Lung (tissue), 11 donors: ENCODE measurements at regions not wholly inside any gene's neighbourhood (a gene's known extent, or its start where the extent isn't known, plus 50 kb on each side); places are given as distances from the start of the nearest gene placed in this dataset.

Experiments
- ATAC-seq: fragments of 200-7000 bp; cut with Tn5 transposase; one replicate; pipeline ENCODE4 v1.9.1; 2020; ENCODE audit warnings: moderate number of reproducible peaks; ENCODE audit not compliant: insufficient read depth, low FRiP score
- DNase-seq, 3 donors: peaks; one replicate each; pipeline ENCODE4 v3.0.0-alpha.2; 2013 to 2017
- H3K27ac ChIP-seq, 2 donors: one replicate each; pipeline ENCODE4 v1.5.1; 2013; ENCODE audit warnings: mild to moderate bottlenecking in 2 of 2, moderate library complexity in 2 of 2, control low read depth in 1 of 2, inconsistent platforms in 1 of 2, low read depth in 1 of 2, low read length in 1 of 2
- H3K27me3 ChIP-seq, 3 donors: one replicate each; pipeline ENCODE4 v1.5.1; 2013; ENCODE audit warnings: low read length in 2 of 3; ENCODE audit not compliant: control insufficient read depth in 3 of 3, insufficient read depth in 3 of 3
- H3K36me3 ChIP-seq, 4 donors: one replicate each; pipeline ENCODE4 v1.5.1; 2013; ENCODE audit warnings: low read length in 4 of 4, mild to moderate bottlenecking in 1 of 4, moderate library complexity in 1 of 4; ENCODE audit not compliant: control insufficient read depth in 4 of 4, insufficient read depth in 4 of 4
- H3K4me1 ChIP-seq, 5 donors: one replicate each; pipeline ENCODE4 v1.5.1; 2013; ENCODE audit warnings: low read length in 5 of 5, mild to moderate bottlenecking in 2 of 5, moderate library complexity in 1 of 5; ENCODE audit not compliant: control insufficient read depth in 5 of 5, insufficient read depth in 5 of 5
- H3K4me3 ChIP-seq: one replicate; pipeline ENCODE4 v1.5.1; 2013; ENCODE audit warnings: mild to moderate bottlenecking, control low read depth, moderate library complexity
- H3K9ac ChIP-seq, 2 donors: one replicate each; pipeline ENCODE4 v1.5.1; 2013; ENCODE audit warnings: low read length in 2 of 2, control low read depth in 1 of 2; ENCODE audit not compliant: insufficient read depth in 1 of 2
- H3K9me3 ChIP-seq, 4 donors: one replicate each; pipeline ENCODE4 v1.5.1; 2013; ENCODE audit warnings: low read length in 3 of 4, mild to moderate bottlenecking in 1 of 4, moderate library complexity in 1 of 4; ENCODE audit not compliant: control insufficient read depth in 4 of 4, insufficient read depth in 3 of 4
- WGBS, 2 donors: extraction: QIAGEN DNeasy Blood & Tissue Kit; methylation state at CpG; one replicate each; pipeline ENCODE4 v1.1.7; 2013; 5-methylcytosine and 5-hydroxymethylcytosine counted together
- TF ChIP-seq, protein P1 (sequence below): IDR thresholded peaks from 2 replicates; pipeline ENCODE4 v1.5.1; 2012; ENCODE audit warnings: mild to moderate bottlenecking; ENCODE audit errors: control extremely low read depth, extremely low read depth
- donor health status: control.
- donor health status: control.
- donor health status: Bipolar disorder and iron deficiency.
- donor health status: healthy.
- donor health status: DM: yes; HTN: yes; CAD: no.

DNA sequence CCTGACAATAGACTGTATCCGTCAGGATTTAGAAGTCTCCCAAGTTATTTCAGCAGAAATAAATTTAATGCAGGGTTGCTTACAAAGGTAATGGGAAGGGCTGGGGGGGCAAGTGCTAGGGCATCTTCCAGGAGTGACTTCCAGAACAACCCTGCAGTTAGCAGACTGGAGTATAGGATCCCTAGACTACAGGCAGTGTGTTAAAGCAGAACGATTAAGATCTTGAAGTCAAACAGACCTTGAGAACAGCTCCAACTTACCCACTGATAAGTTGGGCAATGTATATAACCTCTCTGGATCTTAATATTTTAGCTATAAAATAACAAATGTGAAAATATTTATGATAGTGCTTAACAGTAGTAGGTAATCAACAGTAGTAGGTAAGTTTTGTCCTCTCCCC lies 113.6 kb upstream of the LIFR start:
- ATAC-seq: no peak
- no peak overlapping the region for H3K27ac ChIP-seq

DNA sequence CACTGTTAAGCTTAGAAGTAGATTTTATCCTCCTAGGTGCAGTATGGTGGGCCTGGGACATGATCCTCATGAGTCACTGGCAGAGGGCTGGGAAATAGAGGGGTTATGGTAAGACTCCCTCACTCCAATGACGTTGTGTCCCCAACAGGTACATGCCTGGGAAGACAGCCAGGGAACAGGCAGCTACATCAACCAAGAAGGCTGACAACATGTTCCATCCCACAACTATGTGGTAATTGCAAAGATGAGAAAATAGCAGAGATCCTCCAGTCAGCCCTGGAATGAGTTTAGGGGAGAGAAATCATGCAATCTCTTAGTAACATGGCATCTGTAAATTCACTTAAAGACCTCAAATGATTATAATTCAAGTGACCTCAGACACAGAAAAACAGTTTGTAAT lies 114.4 kb upstream of the LIFR start:
- no peaks in the 10 kb centered on the region for H3K27me3 ChIP-seq
- H3K36me3 ChIP-seq: no peaks in the 10 kb centered on the region
- DNase-seq: no peak
- H3K9me3 ChIP-seq: peaks cover 0 to 4% (median under 1%) of the 10 kb centered on the region in 4 donors
- WGBS, 2 donors: 48 to 71% methylated on average over 1 of the region's 1 CpG
- H3K27ac ChIP-seq: no peak overlapping the region
- no peak overlapping the region for H3K9ac ChIP-seq
- TF ChIP-seq, protein P1, sequence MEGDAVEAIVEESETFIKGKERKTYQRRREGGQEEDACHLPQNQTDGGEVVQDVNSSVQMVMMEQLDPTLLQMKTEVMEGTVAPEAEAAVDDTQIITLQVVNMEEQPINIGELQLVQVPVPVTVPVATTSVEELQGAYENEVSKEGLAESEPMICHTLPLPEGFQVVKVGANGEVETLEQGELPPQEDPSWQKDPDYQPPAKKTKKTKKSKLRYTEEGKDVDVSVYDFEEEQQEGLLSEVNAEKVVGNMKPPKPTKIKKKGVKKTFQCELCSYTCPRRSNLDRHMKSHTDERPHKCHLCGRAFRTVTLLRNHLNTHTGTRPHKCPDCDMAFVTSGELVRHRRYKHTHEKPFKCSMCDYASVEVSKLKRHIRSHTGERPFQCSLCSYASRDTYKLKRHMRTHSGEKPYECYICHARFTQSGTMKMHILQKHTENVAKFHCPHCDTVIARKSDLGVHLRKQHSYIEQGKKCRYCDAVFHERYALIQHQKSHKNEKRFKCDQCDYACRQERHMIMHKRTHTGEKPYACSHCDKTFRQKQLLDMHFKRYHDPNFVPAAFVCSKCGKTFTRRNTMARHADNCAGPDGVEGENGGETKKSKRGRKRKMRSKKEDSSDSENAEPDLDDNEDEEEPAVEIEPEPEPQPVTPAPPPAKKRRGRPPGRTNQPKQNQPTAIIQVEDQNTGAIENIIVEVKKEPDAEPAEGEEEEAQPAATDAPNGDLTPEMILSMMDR: no peak
- no peak overlapping the region for H3K4me3 ChIP-seq
- peaks cover 3 to 13% (median 8%) of the 10 kb centered on the region in 5 donors for H3K4me1 ChIP-seq
- no peak for ATAC-seq

More for the DNA sequence above, 113.6 kb upstream of the LIFR start:
- H3K36me3 ChIP-seq: no peaks in the 10 kb centered on the region
- TF ChIP-seq, protein P1: no peak
- H3K4me3 ChIP-seq: no peak overlapping the region
- no peaks in the 10 kb centered on the region for H3K27me3 ChIP-seq
- 78 to 85% methylated on average over 2 of the region's 2 CpGs for WGBS, 2 donors
- H3K9me3 ChIP-seq: peaks cover 0 to 1% (median 0%) of the 10 kb centered on the region in 4 donors
- H3K4me1 ChIP-seq: peaks cover 3 to 15% (median 9%) of the 10 kb centered on the region in 5 donors
- no peak for DNase-seq
- H3K9ac ChIP-seq: no peak overlapping the region

- WGBS, 2 donors: 77 to 78% methylated on average over 5 of the region's 5 CpGs
- no peak for ATAC-seq
- no peak overlapping the region for H3K27ac ChIP-seq
Observed at GRCh38 chr5:38672059-38672788, 115.8 kb upstream of the LIFR start.

More at GRCh38 chr5:38672059-38672788, 115.8 kb upstream of the LIFR start:
- TF ChIP-seq, protein P1: no peak
- Histone ChIP-seq H3K36me3 (no peaks in the 10 kb centered on the region), H3K9me3 (peaks cover 0 to 4% (median under 1%) of the 10 kb centered on the region in 4 donors), H3K4me3 (no peak overlapping the region), H3K9ac (no peak overlapping the region), H3K4me1 (peaks cover 0 to 23% (median 4%) of the 10 kb centered on the region in 5 donors), H3K27me3 (no peaks in the 10 kb centered on the region)
- peak; percentile 76 to 93 (median 90) for DNase-seq
